Activated effector memory CD4-positive, alpha-beta T cell treated with Interleukin-2 at 50 U/mL for 16 hours (primary cell): ENCODE measurements at regions not wholly inside any gene's neighbourhood (a gene's known extent, or its start where the extent isn't known, plus 50 kb on each side); places are given as distances from the start of the nearest gene placed in this dataset.

ENCODE experiments used
- DNase-seq: peaks from one replicate; pipeline ENCODE4 v3.0.0-alpha.2; 2020

DNA sequence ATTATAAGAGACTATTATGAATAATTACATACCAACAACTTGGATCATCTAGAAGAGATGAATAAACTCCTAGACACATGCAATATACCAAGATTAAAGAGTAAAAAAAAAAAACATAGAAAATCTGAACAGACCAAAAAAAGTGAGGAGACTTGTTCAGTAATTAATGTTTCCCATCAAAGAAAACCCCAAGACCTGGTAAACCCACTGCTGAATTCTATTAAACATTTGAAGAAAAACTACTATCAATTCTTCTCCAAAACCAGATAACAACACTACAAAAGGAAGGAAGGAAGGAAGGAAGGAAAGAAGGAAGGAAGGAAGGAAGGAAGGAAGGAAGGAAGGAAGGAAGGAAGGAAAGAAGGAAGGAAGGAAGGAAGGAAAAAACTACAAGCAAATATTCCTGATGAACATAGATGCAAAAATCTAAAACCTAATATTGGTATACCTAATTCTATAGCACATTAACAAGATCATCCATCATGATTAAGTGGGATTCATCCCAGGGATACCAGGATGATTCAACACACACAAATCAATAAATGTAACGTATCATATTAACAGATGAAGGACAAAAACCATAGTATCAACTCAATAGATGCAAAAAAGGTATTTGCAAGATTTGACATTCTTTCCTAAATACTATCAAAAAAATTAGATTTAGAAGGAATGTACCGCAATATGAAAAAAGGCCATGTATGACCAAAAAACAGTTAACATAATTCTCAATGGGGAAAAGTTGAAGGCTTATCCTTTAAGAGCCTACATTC lies 445.5 kb downstream of the KCNH5 start:
- DNase-seq: no peak

DNA sequence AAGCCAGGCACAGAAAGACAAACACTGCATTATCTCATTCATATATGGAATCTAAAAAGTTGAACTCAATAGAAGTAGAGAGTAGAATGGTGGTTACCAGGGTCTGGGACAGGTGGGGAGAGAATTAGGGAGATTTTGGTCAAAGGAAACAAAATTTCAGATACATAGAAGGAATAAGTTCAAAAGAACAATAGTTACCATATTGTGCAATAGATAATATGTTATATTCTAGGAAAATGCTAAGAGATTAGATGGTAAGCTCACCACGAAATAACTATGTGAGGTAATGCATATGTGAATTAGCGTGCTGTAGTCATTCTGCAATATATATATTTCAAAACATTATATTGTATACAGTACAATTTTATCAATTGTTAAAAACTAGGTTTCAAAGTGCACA lies 442.5 kb downstream of the KCNH5 start:
- DNase-seq: no peak

DNA sequence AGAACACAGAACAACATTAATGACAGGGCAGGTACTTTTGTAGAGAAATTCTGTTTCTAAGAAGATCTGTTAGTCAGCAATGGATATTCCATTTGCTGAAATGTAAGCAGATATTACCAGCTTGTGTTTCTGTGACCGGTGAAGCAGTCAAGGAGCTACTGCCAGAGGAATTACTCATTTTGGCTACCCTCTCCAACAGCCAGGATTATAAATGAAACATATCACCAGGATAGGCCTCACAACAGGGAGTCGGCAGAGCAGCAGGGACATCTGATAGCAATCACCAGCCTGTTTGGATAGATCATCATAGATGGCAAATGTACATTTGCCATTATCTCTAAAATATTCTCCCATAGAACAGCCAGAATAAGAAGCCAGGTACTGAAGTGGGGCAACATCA lies 440.7 kb downstream of the KCNH5 start:
- no peak for DNase-seq

DNA sequence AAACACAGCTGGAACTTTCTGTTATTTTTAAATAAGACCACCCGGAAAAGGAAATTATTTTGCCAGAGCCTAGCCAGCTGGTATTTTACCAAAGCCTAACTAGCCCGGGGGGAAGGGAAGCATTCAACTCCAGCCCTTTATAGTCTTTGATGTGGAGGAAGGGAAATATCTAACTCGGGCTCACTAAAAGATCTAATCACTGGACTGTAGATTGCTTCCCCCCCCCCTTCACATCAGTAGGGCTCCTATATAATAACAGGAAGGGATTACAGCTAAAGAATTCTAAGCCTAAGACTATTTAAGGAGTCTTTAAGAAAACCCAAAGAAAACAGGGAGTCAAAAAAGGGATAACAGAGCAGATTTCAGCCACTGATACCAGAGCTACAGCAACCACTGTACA lies 431.1 kb downstream of the KCNH5 start:
- DNase-seq: no peak

DNA sequence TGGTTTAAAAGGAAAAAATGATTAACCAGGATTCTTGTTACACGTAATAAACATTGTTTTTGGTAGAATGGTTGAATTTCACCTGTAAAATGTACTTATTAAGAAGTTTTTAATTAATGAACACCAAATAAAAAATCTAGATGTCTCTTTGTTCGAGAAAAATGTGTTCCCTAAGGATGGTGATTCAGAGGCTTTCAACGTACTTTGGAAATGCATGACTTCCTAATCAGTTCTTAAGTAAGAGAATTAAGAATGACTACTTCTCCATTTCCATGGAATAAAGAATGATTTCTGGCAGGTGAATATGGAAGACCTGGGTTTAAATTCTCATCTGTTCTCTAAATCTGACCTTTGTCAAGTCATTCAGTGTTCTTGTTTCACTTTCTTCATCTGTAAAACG lies 428.6 kb downstream of the KCNH5 start:
- no peak for DNase-seq

DNA sequence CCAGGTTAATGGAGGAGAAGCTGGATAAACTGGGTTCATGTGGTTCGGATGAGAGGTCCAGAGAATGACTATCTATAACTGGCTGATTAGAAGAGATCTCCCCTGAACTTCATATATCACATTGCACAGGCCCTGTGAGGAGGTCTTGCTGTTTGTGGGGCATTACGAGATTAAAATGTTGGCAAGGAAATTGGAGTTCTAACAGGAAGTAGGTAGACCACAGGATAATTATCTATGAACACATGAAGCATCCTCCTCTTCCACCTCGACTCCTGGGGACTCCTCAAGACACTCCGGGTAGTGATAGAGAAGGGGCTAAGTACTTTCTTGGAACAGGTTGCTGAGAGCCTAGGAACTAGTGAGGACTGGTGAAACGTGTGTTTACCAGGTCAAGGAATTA lies 418.8 kb downstream of the KCNH5 start:
- DNase-seq: no peak

DNA sequence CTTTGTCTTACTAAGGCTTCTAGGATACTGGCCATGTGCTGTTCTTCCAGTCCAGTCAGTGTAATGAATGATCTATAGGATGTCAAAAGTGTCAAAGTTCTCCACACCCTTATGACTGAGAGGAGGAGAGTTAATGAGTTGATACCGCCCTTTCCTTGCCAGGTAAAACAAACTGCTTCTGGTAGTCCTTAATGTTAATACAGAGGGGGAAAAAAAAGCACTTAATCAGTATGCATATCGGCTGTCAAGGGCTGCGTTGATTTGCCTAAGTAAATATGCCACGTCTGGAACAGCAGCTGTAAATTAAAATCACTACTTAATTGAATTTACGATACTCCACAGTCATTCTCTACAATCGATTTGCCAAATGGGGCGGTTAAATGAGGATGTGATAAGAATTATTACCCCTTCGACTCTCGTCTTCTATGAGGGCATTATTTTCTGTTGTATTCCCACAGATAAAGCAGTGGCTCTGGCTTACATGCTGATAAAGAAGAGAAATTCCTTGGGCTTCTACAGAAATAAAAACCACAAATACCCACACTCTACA lies 416.0 kb downstream of the KCNH5 start:
- DNase-seq: no peak

DNA sequence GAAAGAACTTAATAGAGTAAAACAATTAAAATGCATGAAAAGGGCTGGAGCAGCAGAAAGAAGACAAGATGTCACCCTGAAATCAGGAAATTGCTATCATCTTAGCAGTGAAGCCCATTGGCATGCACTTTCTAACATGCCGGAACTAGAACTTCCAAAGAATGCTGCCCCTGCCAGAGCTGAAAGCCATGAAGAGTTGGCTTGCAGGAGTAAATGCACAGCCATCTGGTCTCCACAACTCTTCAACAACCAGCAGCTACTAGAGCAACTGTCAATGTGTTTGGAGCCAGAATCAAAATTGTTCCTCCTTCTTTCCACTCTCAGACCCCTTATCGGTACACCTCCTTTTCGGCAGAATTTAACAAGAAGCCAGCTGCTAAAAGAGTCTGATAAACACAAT lies 414.1 kb downstream of the KCNH5 start:
- no peak for DNase-seq

DNA sequence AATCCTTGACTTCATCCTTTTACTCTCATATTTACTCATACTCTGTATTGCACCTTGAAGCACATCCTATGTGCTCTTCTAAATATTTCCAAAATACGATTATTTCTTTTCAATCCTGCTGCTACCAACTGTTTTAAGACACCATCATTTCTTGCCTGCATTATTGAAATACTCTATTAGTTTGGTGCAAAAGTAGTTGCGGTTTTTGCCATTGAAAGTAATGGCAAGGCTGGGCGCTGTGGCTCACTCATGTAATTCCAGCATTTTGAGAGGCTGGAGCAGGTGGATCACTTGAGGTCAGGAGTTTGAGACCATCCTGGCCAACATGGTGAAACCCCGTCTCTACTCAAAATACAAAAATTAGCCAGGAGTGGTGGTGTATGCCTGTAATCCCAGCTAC lies 412.5 kb downstream of the KCNH5 start:
- DNase-seq: no peak

DNA sequence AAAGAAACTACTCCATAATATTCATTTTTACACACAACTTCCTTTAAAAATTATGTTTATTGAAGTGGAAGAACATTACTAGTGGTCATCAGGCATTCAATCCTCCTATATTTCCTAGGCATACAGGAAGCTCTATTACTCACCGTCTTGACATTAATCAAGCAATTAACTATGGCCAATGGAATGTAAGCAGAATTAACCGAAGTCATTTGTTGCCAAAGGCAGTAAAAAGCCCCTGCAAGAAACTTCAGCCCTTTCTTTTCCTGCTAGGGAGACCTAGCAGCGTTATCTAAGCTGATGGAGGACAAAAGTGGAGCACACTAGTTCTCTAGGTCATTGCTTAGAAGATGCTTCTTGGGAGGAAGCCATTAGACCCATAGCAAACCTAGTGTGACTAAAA lies 399.6 kb downstream of the KCNH5 start:
- DNase-seq: no peak
